Breast epithelium (tissue), 3 donors: ENCODE measurements at regions not wholly inside any gene's neighbourhood (a gene's known extent, or its start where the extent isn't known, plus 50 kb on each side); places are given as distances from the start of the nearest gene placed in this dataset.
A peak's percentile ranks its signal among the peaks of the same experiment; 100 is the strongest.

Experiments used
- CTCF ChIP-seq, 3 donors: fragments of 450-650 bp; IDR thresholded peaks; one replicate each; pipeline ENCODE4 v1.5.1; 2016 to 2017; ENCODE audit warnings: antibody characterized with exemption in 3 of 3, mild to moderate bottlenecking in 3 of 3, moderate library complexity in 3 of 3
- POLR2AphosphoS5 ChIP-seq, 3 donors: sonication (generic); formaldehyde crosslinking; IDR thresholded peaks; one replicate each; pipeline ENCODE4 v1.6.1; 2017; ENCODE audit warnings: antibody characterized with exemption in 3 of 3

- peak; percentile 44 to 65 (median 62) for TF ChIP-seq CTCF (IDR thresholded peaks at IDR 0.05)
- no peak for TF ChIP-seq POLR2AphosphoS5 (IDR thresholded peaks at IDR 0.05)
Measured at GRCh38 chr18:32549248-32550110, 78.8 kb upstream of the GAREM1 start.
